Mesendoderm (in vitro differentiated cells): ENCODE measurements at regions not wholly inside any gene's neighbourhood (a gene's known extent, or its start where the extent isn't known, plus 50 kb on each side); places are given as distances from the start of the nearest gene placed in this dataset.

Source experiments
- DNase-seq: peaks from one replicate; pipeline ENCODE4 v3.0.0; 2013
- H2AK5ac ChIP-seq: 2 replicates; pipeline ENCODE4 v1.6.1; 2013; ENCODE audit warnings: low read length, inconsistent platforms
- H2BK120ac ChIP-seq: 2 replicates; pipeline ENCODE4 v1.6.1; 2013; ENCODE audit warnings: low read depth, mild to moderate bottlenecking, low read length, moderate library complexity, mixed read lengths
- H2BK15ac ChIP-seq: replicated peaks from 2 replicates; pipeline ENCODE4 v1.6.1; 2013; ENCODE audit warnings: low read depth, mild to moderate bottlenecking, moderate library complexity
- H2BK5ac ChIP-seq: 2 replicates; pipeline ENCODE4 v1.6.1; 2013; ENCODE audit warnings: low read length, inconsistent platforms
- H3K18ac ChIP-seq: 2 replicates; pipeline ENCODE4 v1.6.1; 2013; ENCODE audit warnings: mild to moderate bottlenecking, low read length, mixed read lengths
- H3K23ac ChIP-seq: one replicate; pipeline ENCODE4 v1.6.1; 2013; ENCODE audit warnings: low read length
- H3K27ac ChIP-seq: 2 replicates; pipeline ENCODE4 v1.5.1; 2013; ENCODE audit warnings: low read depth, mild to moderate bottlenecking, inconsistent platforms, low read length, moderate library complexity
- H3K27me3 ChIP-seq: 2 replicates; pipeline ENCODE4 v1.6.1; 2013; ENCODE audit warnings: low read length, control low read depth, mild to moderate bottlenecking, inconsistent platforms; ENCODE audit not compliant: insufficient read depth, poor library complexity
- H3K36me3 ChIP-seq: 2 replicates; pipeline ENCODE4 v1.6.1; 2013; ENCODE audit warnings: low read length, inconsistent platforms; ENCODE audit not compliant: control insufficient read depth, insufficient read depth
- H3K4ac ChIP-seq: one replicate; pipeline ENCODE4 v1.6.1; 2013; ENCODE audit warnings: low read depth, mild to moderate bottlenecking, low read length, moderate library complexity
- H3K4me1 ChIP-seq: 2 replicates; pipeline ENCODE4 v1.6.1; 2013; ENCODE audit warnings: low read depth, low read length, inconsistent platforms; ENCODE audit not compliant: control insufficient read depth
- H3K4me2 ChIP-seq: 2 replicates; pipeline ENCODE4 v1.6.1; 2013; ENCODE audit warnings: low read length
- H3K4me3 ChIP-seq: 2 replicates; pipeline ENCODE4 v1.5.1; 2013; ENCODE audit warnings: mild to moderate bottlenecking, low read length
- H3K56ac ChIP-seq: one replicate; pipeline ENCODE4 v1.6.1; 2013; ENCODE audit warnings: low read length
- H3K79me1 ChIP-seq: 2 replicates; pipeline ENCODE4 v1.6.1; 2013; ENCODE audit warnings: low read length, inconsistent platforms
- H3K79me2 ChIP-seq: 2 replicates; pipeline ENCODE4 v1.6.1; 2013; ENCODE audit warnings: mild to moderate bottlenecking, low read length; ENCODE audit not compliant: control insufficient read depth, insufficient read depth
- H3K9ac ChIP-seq: 2 replicates; pipeline ENCODE4 v1.6.1; 2013; ENCODE audit warnings: low read length, inconsistent platforms
- H4K5ac ChIP-seq: one replicate; pipeline ENCODE4 v1.6.1; 2013; ENCODE audit warnings: low read length
- H4K8ac ChIP-seq: one replicate; pipeline ENCODE4 v1.6.1; 2013; ENCODE audit warnings: low read depth, mild to moderate bottlenecking, control low read depth, low read length, moderate library complexity
- WGBS: extraction: QIAGEN DNeasy Blood & Tissue Kit; methylation state at CpG from one replicate; pipeline ENCODE4 v1.1.7; 2013; ENCODE audit warnings: low lambda C conversion rate, missing lambda C conversion rate; ENCODE audit not compliant: insufficient coverage; ENCODE audit errors: extremely low coverage; 5-methylcytosine and 5-hydroxymethylcytosine counted together

DNA sequence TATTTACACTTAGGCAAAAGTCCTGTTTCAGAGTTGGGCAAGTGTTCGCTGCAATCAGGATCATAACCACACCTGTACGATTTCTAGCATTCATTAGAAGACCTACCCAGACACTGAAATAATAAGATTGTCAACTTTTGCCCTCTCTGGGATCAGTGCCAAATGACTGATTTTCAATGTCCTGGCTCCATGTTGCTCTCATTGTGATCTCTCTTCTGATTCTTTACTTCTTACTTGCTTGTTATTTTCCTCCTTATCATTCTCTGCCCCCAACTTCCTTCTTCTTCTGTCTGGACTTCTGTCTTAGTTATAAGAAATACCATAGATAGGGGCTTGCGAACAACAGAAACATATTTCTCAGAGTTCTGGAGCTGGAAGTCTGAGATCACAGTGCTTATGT lies 94.4 kb upstream of the BMP2 start:
- Histone ChIP-seq H2AK5ac (no peak overlapping the region), H3K4me2 (no peak overlapping the region), H3K27ac (no peak overlapping the region), H3K4me1 (no peaks in the 10 kb centered on the region), H3K4me3 (no peak overlapping the region), H3K23ac (no peak overlapping the region), H3K79me1 (no peaks in the 10 kb centered on the region), H3K79me2 (no peaks in the 10 kb centered on the region), H3K18ac (no peak overlapping the region), H3K9ac (no peak overlapping the region), H3K4ac (no peak overlapping the region), H3K56ac (no peak overlapping the region), H4K5ac (no peak overlapping the region), H3K36me3 (no peaks in the 10 kb centered on the region), H4K8ac (no peak overlapping the region), H2BK5ac (no peak overlapping the region), H3K27me3 (no peaks in the 10 kb centered on the region), H2BK120ac (no peak overlapping the region), H2BK15ac (peak overlapping the region; percentile 59)
- no CpG with 5 or more reads among the region's 3 CpGs for WGBS
- DNase-seq, result no peak

DNA sequence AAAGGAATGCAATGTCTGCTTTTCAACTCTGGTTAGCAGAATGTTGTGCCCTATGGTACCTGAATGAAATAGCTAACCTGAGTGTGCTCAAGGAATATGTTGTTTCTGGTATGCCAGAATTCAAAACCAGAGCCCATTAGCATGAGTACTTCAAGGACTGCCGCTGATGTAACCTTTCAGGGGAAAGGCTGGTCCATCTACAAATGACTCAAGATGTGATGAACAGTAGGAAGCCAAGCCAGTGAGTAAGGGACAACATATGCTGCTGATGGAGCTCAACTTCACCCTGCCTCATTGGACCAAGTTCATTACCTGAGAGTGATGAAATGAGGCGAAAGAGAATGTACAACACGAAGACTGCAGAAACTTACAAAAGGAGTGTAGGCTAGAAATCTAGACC lies 95.7 kb upstream of the BMP2 start:
- Histone ChIP-seq H3K4me2 (no peak overlapping the region), H3K79me1 (no peaks in the 10 kb centered on the region), H3K27ac (no peak overlapping the region), H2BK5ac (no peak overlapping the region), H4K5ac (no peak overlapping the region), H3K4ac (no peak overlapping the region), H2AK5ac (peak overlapping the region; percentile 76), H4K8ac (no peak overlapping the region), H3K9ac (no peak overlapping the region), H2BK120ac (no peak overlapping the region), H3K36me3 (no peaks in the 10 kb centered on the region), H3K79me2 (no peaks in the 10 kb centered on the region), H3K27me3 (no peaks in the 10 kb centered on the region), H2BK15ac (no peak overlapping the region), H3K4me1 (no peaks in the 10 kb centered on the region), H3K56ac (no peak overlapping the region), H3K4me3 (no peak overlapping the region), H3K18ac (no peak overlapping the region), H3K23ac (no peak overlapping the region)
- WGBS, result no CpG with 5 or more reads among the region's 3 CpGs
- DNase-seq, result peak; percentile 45

DNA sequence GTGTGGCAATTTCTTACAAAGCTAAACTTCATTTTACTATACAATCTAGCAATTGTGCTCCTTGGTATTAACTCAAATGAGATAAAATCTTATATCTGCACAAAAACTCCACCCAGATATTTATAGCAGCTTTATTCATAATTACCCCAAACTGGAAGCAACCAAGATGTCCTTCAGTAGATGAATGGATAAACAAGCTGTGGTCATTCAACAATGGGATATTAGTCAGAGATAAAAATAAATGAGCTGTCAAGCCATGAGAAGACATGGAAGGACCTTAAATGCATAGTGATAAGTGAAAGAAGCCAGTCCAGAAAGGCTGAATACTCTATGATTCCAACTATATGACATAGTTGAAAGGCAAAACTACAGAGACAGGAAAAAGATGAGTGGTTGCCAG lies 98.9 kb upstream of the BMP2 start:
- H3K4me2 ChIP-seq, result no peak overlapping the region
- no peak overlapping the region for H2BK15ac ChIP-seq
- peaks cover under 1% of the 10 kb centered on the region for H3K4me1 ChIP-seq
- H2BK5ac ChIP-seq, result no peak overlapping the region
- no peak overlapping the region for H3K9ac ChIP-seq
- no peaks in the 10 kb centered on the region for H3K79me2 ChIP-seq
- no peaks in the 10 kb centered on the region for H3K36me3 ChIP-seq
- no peak overlapping the region for H2BK120ac ChIP-seq
- no peaks in the 10 kb centered on the region for H3K79me1 ChIP-seq
- H4K5ac ChIP-seq, result no peak overlapping the region
- H3K4ac ChIP-seq, result no peak overlapping the region
- DNase-seq, result no peak
- H3K18ac ChIP-seq, result no peak overlapping the region
- H2AK5ac ChIP-seq, result no peak overlapping the region
- H3K4me3 ChIP-seq, result no peak overlapping the region
- H4K8ac ChIP-seq, result no peak overlapping the region
- H3K27me3 ChIP-seq, result no peaks in the 10 kb centered on the region
- H3K27ac ChIP-seq, result no peak overlapping the region
- H3K56ac ChIP-seq, result no peak overlapping the region
- H3K23ac ChIP-seq, result no peak overlapping the region

DNA sequence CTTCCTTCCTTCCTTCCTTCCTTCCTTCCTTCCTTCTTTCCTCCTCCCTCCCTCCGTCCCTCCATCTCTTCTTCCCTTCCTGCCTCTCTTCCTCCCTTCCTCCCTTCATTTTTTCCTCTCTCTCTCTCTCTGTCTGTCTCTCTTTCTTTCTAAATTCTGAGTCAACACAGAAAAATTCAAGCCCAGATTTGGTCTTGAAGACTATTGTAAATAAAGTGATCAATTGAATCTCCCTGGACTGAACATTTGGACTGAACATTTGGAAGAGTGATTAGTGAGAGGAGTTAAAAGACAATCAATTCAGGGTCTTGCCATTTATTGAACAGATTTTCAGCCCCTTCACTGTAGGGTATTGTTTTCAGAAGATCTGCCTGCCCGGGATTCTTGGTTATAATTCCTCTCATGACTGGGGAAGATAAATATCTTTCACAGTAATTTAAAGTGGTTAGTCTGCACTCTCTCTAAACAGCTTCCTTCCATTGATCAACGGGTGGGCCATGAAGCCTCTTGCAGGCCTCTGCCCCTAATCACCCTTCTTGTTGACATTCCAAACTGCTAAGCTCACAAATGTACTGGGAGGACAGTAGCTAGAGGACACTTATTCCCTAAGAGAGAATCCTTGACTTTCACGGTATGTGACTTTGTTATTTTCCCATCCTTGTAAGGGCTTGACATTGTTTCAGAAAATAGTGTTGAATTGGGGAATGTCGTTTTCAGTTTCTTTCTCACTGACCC lies 101.7 kb upstream of the BMP2 start:
- Histone ChIP-seq H3K56ac (no peak overlapping the region), H3K4me1 (peaks cover 2% of the 10 kb centered on the region), H4K8ac (no peak overlapping the region), H3K36me3 (no peaks in the 10 kb centered on the region), H3K4me3 (no peak overlapping the region), H3K27ac (peak overlapping the region; percentile 62), H2BK15ac (no peak overlapping the region), H2BK120ac (peak overlapping the region; percentile 18), H3K27me3 (no peaks in the 10 kb centered on the region), H3K9ac (no peak overlapping the region), H3K4ac (no peak overlapping the region), H3K4me2 (no peak overlapping the region), H4K5ac (no peak overlapping the region), H2BK5ac (peak overlapping the region; percentile 70), H3K18ac (peak overlapping the region; percentile 75), H2AK5ac (no peak overlapping the region), H3K79me2 (no peaks in the 10 kb centered on the region), H3K79me1 (no peaks in the 10 kb centered on the region), H3K23ac (no peak overlapping the region)
- no CpG with 5 or more reads among the region's 5 CpGs for WGBS
- DNase-seq, result peak; percentile 98

DNA sequence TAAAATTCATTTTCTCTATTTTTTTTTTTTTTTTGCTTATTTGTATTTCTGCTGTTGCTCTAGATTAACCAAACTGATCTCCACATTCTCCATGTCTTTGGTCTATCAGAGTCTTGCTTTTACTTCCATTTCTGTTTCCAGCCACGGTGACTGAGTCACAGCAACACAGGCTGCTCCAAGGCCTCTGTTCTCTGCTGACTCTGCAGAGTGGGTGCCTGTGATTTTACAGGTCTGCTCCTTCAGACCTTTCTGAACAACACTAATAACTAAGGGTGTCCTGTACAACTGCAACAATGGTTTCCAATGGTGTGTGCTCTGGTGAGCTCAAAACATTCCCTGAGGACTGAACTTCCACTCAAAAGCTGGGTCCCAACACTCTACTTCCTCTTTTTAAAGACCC lies 102.3 kb upstream of the BMP2 start:
- Histone ChIP-seq H3K36me3 (no peaks in the 10 kb centered on the region), H3K4ac (no peak overlapping the region), H3K4me1 (peaks cover 3% of the 10 kb centered on the region), H3K9ac (no peak overlapping the region), H3K4me3 (no peak overlapping the region), H3K27me3 (no peaks in the 10 kb centered on the region), H2BK15ac (no peak overlapping the region), H3K27ac (peak overlapping the region; percentile 62), H3K56ac (peak overlapping the region; percentile 42), H4K8ac (no peak overlapping the region), H3K79me2 (no peaks in the 10 kb centered on the region), H2AK5ac (peak overlapping the region; percentile 38), H2BK120ac (peak overlapping the region; percentile 18), H3K79me1 (no peaks in the 10 kb centered on the region), H3K18ac (peak overlapping the region; percentile 94), H3K4me2 (no peak overlapping the region), H4K5ac (no peak overlapping the region), H3K23ac (no peak overlapping the region), H2BK5ac (peak overlapping the region; percentile 70)
- DNase-seq, result no peak
- WGBS, result no CpG with 5 or more reads among the region's 1 CpG

DNA sequence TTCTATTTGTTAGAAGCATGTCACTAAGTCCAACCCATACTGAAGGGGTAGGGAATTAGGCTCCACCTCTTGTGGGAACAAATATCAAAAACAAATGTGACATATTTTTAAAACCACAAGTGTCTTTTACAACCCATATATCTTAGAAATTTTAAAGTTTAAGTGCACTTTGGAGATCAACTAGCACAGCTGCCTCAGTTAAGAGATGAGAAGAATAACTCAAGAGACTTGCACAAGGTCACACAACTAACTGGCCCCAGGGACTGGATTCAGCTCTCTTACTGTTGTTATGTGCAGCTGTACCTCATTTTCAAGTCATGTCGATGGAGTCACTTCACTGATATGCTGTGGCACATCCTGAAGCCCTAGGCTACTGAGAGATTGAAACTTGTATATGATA lies 102.9 kb upstream of the BMP2 start:
- WGBS, result no CpG with 5 or more reads among the region's 1 CpG
- H3K4me2 ChIP-seq, result no peak overlapping the region
- no peak overlapping the region for H2BK5ac ChIP-seq
- H4K5ac ChIP-seq, result no peak overlapping the region
- H3K4me3 ChIP-seq, result no peak overlapping the region
- peak overlapping the region; percentile 92 for H3K18ac ChIP-seq
- no peak overlapping the region for H3K4ac ChIP-seq
- H3K56ac ChIP-seq, result no peak overlapping the region
- H2BK15ac ChIP-seq, result peak overlapping the region; percentile 57
- no peak overlapping the region for H3K27ac ChIP-seq
- no peaks in the 10 kb centered on the region for H3K36me3 ChIP-seq
- DNase-seq, result no peak
- H2AK5ac ChIP-seq, result no peak overlapping the region
- H3K79me1 ChIP-seq, result no peaks in the 10 kb centered on the region
- peak overlapping the region; percentile 88 for H2BK120ac ChIP-seq
- H3K9ac ChIP-seq, result no peak overlapping the region
- no peaks in the 10 kb centered on the region for H3K27me3 ChIP-seq
- no peak overlapping the region for H3K23ac ChIP-seq
- no peaks in the 10 kb centered on the region for H3K79me2 ChIP-seq
- H4K8ac ChIP-seq, result no peak overlapping the region
- peaks cover 3% of the 10 kb centered on the region for H3K4me1 ChIP-seq
